BLaER1 treated with 17β-estradiol and CSF1 and Interleukin-3, amounts not matched to agents 10 nM and 100 nM (cell line): ENCODE measurements at regions not wholly inside any gene's neighbourhood (a gene's known extent, or its start where the extent isn't known, plus 50 kb on each side); places are given as distances from the start of the nearest gene placed in this dataset.
"Not testable (repeated sequence)": the region's sequence is repeated elsewhere in the genome, so short reads cannot be mapped to it uniquely, and the experiment has no call there.

Experiments
- H3K27ac ChIP-seq, 11 experiments: shearing (Covaris generic); formaldehyde crosslinking; 2 replicates each; pipeline ENCODE4 v1.8.1; 2022
- H3K27me3 ChIP-seq, 11 experiments: shearing (Covaris generic); formaldehyde crosslinking; 2 replicates each; pipeline ENCODE4 v1.8.1; 2022
- H3K36me3 ChIP-seq, 11 experiments: shearing (Covaris generic); formaldehyde crosslinking; 2 replicates each; pipeline ENCODE4 v1.8.1; 2022
- H3K4me1 ChIP-seq, 10 experiments: shearing (Covaris generic); formaldehyde crosslinking; 2 replicates each; pipeline ENCODE4 v1.8.1; 2022
- H3K4me2 ChIP-seq, 11 experiments: shearing (Covaris generic); formaldehyde crosslinking; 2 replicates each; pipeline ENCODE4 v1.8.1; 2022
- H3K4me3 ChIP-seq, 10 experiments: shearing (Covaris generic); formaldehyde crosslinking; 2 replicates each; pipeline ENCODE4 v1.8.1; 2022
- H3K9ac ChIP-seq, 11 experiments: shearing (Covaris generic); formaldehyde crosslinking; 2 replicates each; pipeline ENCODE4 v1.8.1; 2022
- H3K9me3 ChIP-seq, 11 experiments: shearing (Covaris generic); formaldehyde crosslinking; replicated peaks in 1 of 11; 2 replicates each; pipeline ENCODE4 v1.8.1; 2022
- H4K20me1 ChIP-seq, 11 experiments: shearing (Covaris generic); formaldehyde crosslinking; 2 replicates each; pipeline ENCODE4 v1.8.1; 2022
- Cebpa-rat ChIP-seq, 11 experiments: shearing (Covaris generic); IDR thresholded peaks; 2 replicates each; pipeline ENCODE4 v1.8.1; 2022

GRCh38 chr13:20301403-20302071, 69.4 kb upstream of the GJB6 start:
- no peak for TF ChIP-seq Cebpa-rat (IDR thresholded peaks at IDR 0.05)
- Histone ChIP-seq H3K4me2 (no peak overlapping the region), H3K36me3 (no peaks in the 10 kb centered on the region), H3K4me1 (no peaks in the 10 kb centered on the region), H3K9me3 (peaks cover 8 to 18% (median 12%) of the 10 kb centered on the region in 11 experiments; a peak in 16 of 22 replicates), H3K27ac (no peak overlapping the region), H3K27me3 (no peaks in the 10 kb centered on the region), H4K20me1 (no peaks in the 10 kb centered on the region), H3K4me3 (no peak overlapping the region), H3K9ac (no peak overlapping the region)

GRCh38 chr13:20301015-20301402, 68.9 kb upstream of the GJB6 start:
- Histone ChIP-seq H3K9ac (no peak overlapping the region), H3K4me1 (no peaks in the 10 kb centered on the region), H3K4me3 (no peak overlapping the region), H4K20me1 (no peaks in the 10 kb centered on the region), H3K36me3 (no peaks in the 10 kb centered on the region), H3K4me2 (no peak overlapping the region), H3K27me3 (no peaks in the 10 kb centered on the region), H3K9me3 (peaks cover 8 to 17% (median 12%) of the 10 kb centered on the region in 11 experiments; a peak in 16 of 22 replicates), H3K27ac (no peak overlapping the region)
- TF ChIP-seq Cebpa-rat (IDR thresholded peaks at IDR 0.05), result no peak

- H4K20me1 ChIP-seq, result no peaks in the 10 kb centered on the region
- no peak overlapping the region for H3K9ac ChIP-seq
- no peak overlapping the region for H3K4me2 ChIP-seq
- peaks cover 0 to 6% (median 4%) of the 10 kb centered on the region in 10 experiments; a peak in 8 of 20 replicates for H3K4me1 ChIP-seq
- H3K36me3 ChIP-seq, result no peaks in the 10 kb centered on the region
- no peaks in the 10 kb centered on the region for H3K27me3 ChIP-seq
- H3K27ac ChIP-seq, result no peak overlapping the region
- peaks cover 8 to 12% (median 10%) of the 10 kb centered on the region in 11 experiments; a peak in 15 of 22 replicates for H3K9me3 ChIP-seq
- H3K4me3 ChIP-seq, result no peak overlapping the region
- TF ChIP-seq Cebpa-rat (IDR thresholded peaks at IDR 0.05), result no peak
Measured at GRCh38 chr13:20297181-20297580, 65.1 kb upstream of the GJB6 start.

- H3K4me3 ChIP-seq, result no peak overlapping the region
- H3K9ac ChIP-seq, result no peak overlapping the region
- H3K4me1 ChIP-seq, result peaks cover 0 to 6% (median 4%) of the 10 kb centered on the region in 10 experiments; a peak in 8 of 20 replicates
- no peak overlapping the region for H3K27ac ChIP-seq
- H3K27me3 ChIP-seq, result no peaks in the 10 kb centered on the region
- no peaks in the 10 kb centered on the region for H4K20me1 ChIP-seq
- H3K4me2 ChIP-seq, result no peak overlapping the region
- TF ChIP-seq Cebpa-rat (IDR thresholded peaks at IDR 0.05), result no peak
- no peaks in the 10 kb centered on the region; a peak in 1 of 22 replicates for H3K9me3 ChIP-seq
- no peaks in the 10 kb centered on the region for H3K36me3 ChIP-seq
Measured at GRCh38 chr13:20295956-20296355, 63.8 kb upstream of the GJB6 start.

- Histone ChIP-seq H3K27ac (no peak overlapping the region), H3K4me3 (no peak overlapping the region), H3K27me3 (no peaks in the 10 kb centered on the region), H3K9me3 (no peaks in the 10 kb centered on the region), H4K20me1 (no peaks in the 10 kb centered on the region), H3K4me1 (peaks cover 0 to 6% (median 4%) of the 10 kb centered on the region in 10 experiments; a peak in 8 of 20 replicates), H3K4me2 (no peak overlapping the region), H3K9ac (no peak overlapping the region), H3K36me3 (no peaks in the 10 kb centered on the region)
- no peak for TF ChIP-seq Cebpa-rat (IDR thresholded peaks at IDR 0.05)
Measured at GRCh38 chr13:20294497-20294896, 62.4 kb upstream of the GJB6 start.

- not testable (repeated sequence) for H3K9ac ChIP-seq, H3K27me3 ChIP-seq, H3K4me3 ChIP-seq, H3K36me3 ChIP-seq, H3K4me1 ChIP-seq, H4K20me1 ChIP-seq, H3K27ac ChIP-seq, H3K4me2 ChIP-seq
- H3K9me3 ChIP-seq, result peaks cover 0 to 20% (median 8%) of the 10 kb centered on the region in 11 experiments; a peak in 13 of 22 replicates
Measured at GRCh38 chr13:20292301-20292700, 60.2 kb upstream of the GJB6 start.

- Histone ChIP-seq H3K9ac (no peak overlapping the region), H3K27ac (no peak overlapping the region), H3K4me3 (no peak overlapping the region), H3K4me2 (no peak overlapping the region), H4K20me1 (no peaks in the 10 kb centered on the region), H3K9me3 (peaks cover 4 to 26% (median 14%) of the 10 kb centered on the region in 11 experiments), H3K4me1 (peaks cover 0 to 6% (median 4%) of the 10 kb centered on the region in 10 experiments; a peak in 8 of 20 replicates), H3K36me3 (no peaks in the 10 kb centered on the region), H3K27me3 (no peaks in the 10 kb centered on the region)
- no peak for TF ChIP-seq Cebpa-rat (IDR thresholded peaks at IDR 0.05)
Measured at GRCh38 chr13:20291675-20292074, 59.6 kb upstream of the GJB6 start.

- H3K9me3 ChIP-seq, result peaks cover 11 to 33% (median 20%) of the 10 kb centered on the region in 11 experiments
- no peaks in the 10 kb centered on the region for H3K36me3 ChIP-seq
- no peak overlapping the region for H3K9ac ChIP-seq
- H3K27me3 ChIP-seq, result no peaks in the 10 kb centered on the region
- no peak overlapping the region for H3K4me3 ChIP-seq
- no peaks in the 10 kb centered on the region for H4K20me1 ChIP-seq
- H3K4me1 ChIP-seq, result peaks cover 0 to 6% (median 4%) of the 10 kb centered on the region in 10 experiments; a peak in 8 of 20 replicates
- no peak overlapping the region for H3K27ac ChIP-seq
- no peak for TF ChIP-seq Cebpa-rat (IDR thresholded peaks at IDR 0.05)
- no peak overlapping the region for H3K4me2 ChIP-seq
Measured at GRCh38 chr13:20291037-20291436, 58.9 kb upstream of the GJB6 start.

GRCh38 chr13:20288561-20288960, 56.4 kb upstream of the GJB6 start:
- no peak overlapping the region for H3K4me2 ChIP-seq
- no peak overlapping the region for H3K27ac ChIP-seq
- H3K9me3 ChIP-seq, result peaks cover 35 to 58% (median 45%) of the 10 kb centered on the region in 11 experiments
- no peak overlapping the region for H3K4me3 ChIP-seq
- H3K36me3 ChIP-seq, result peaks cover 0 to 12% (median 0%) of the 10 kb centered on the region in 11 experiments; a peak in 5 of 22 replicates
- no peaks in the 10 kb centered on the region for H4K20me1 ChIP-seq
- H3K9ac ChIP-seq, result no peak overlapping the region
- no peaks in the 10 kb centered on the region for H3K27me3 ChIP-seq
- TF ChIP-seq Cebpa-rat (IDR thresholded peaks at IDR 0.05), result no peak
- peaks cover 0 to 3% (median 2%) of the 10 kb centered on the region in 10 experiments; a peak in 8 of 20 replicates for H3K4me1 ChIP-seq

GRCh38 chr13:20287976-20288375, 55.9 kb upstream of the GJB6 start:
- no peaks in the 10 kb centered on the region for H3K27me3 ChIP-seq
- no peaks in the 10 kb centered on the region for H3K4me1 ChIP-seq
- H3K27ac ChIP-seq, result no peak overlapping the region

More at GRCh38 chr13:20287976-20288375, 55.9 kb upstream of the GJB6 start:
- TF ChIP-seq Cebpa-rat (IDR thresholded peaks at IDR 0.05), result no peak
- Histone ChIP-seq H3K9me3 (peaks cover 41 to 63% (median 51%) of the 10 kb centered on the region in 11 experiments), H3K9ac (no peak overlapping the region), H3K4me3 (no peak overlapping the region), H3K36me3 (peaks cover 0 to 12% (median 0%) of the 10 kb centered on the region in 11 experiments; a peak in 5 of 22 replicates), H4K20me1 (no peaks in the 10 kb centered on the region), H3K4me2 (no peak overlapping the region)
